ENCODE measurements at regions not wholly inside any gene's neighbourhood (a gene's known extent, or its start where the extent isn't known, plus 50 kb on each side); places are given as distances from the start of the nearest gene placed in this dataset.

DNA sequence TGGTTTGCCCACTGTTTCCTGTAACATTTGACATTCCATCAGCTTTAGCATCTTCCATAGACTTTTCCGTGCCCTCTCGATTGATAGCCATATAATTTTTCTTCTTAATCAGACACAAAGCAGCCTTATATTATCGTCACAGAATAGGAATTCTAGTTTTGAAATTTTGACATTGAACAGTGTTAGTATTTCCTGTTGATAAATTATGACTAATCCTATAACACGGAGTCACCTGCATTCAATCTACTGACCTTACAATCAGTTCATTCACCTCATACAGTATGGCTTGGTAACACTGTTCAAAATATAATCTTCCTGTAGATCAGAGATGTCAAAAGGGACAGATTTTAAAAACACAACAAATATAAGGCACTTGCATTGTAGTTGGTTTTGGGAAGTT is 423.7 kb downstream of the C3orf38 start:
- DNase-seq (ENCODE audit: low spot score): no peak

DNA sequence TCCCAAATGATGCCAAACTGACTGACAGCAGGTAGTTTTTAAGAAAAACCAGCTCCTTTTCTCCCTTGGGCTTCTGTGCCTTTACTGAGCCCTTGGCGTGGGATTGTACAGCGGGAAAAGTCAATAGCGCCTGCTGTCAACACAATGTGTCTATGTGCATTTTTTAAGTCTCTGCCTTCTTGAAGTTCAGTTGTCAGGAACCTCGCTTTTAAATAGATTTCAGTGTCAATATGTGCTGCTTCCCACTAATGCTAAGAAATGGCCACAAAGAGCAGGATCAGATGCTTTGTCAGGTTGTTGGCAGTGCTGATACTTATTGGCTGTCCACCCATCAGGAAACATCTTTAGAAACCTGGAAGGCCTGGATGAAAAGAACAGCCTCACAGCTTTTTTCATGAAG is 424.4 kb downstream of the C3orf38 start:
- DNase-seq (ENCODE audit: low spot score): no peak

DNA sequence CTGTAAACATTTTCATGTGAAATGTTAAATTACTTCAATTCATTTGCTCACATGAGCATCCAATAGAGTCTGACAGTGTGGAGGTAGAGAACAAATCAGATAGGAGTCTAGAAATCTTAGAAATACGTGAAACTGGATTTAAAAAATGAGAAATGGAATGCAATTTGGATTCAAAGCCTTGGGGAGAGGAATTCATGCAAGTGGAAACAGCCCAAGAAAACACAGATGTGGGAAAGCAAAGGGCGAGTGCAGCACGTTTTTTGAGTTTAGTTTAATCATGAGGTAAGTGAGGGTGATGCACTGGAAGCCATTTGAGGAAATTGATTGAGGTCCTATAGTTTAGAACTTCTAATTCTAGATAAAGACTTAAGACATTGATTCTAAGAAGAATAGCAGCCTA is 434.7 kb downstream of the C3orf38 start:
- no peak for DNase-seq (ENCODE audit: low spot score)

DNA sequence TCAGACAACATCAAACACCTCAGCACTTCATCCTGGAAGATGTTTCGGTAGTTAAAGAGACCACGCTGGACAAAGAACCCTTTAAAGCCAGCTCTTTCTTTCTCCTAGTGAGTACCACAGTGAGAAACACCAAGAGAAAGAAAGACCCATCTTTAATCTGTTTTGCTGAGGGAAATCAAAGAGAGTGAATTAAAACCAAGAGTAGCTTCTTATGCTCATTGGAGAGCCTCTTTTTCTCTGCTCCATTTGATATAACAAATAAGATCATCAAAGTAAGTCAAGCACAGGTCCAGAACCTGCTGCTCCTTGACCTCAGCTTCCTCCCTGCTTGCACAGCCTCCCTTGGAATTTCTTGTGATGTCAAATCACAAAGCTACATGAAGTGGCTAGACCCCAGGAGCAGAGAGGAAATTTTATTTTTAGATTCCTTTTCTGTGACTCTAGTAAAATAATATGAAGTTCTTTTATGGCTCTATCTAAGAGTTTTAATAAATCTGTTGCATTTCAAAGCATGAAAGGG is 436.4 kb downstream of the C3orf38 start:
- DNase-seq (ENCODE audit: low spot score): no peak

DNA sequence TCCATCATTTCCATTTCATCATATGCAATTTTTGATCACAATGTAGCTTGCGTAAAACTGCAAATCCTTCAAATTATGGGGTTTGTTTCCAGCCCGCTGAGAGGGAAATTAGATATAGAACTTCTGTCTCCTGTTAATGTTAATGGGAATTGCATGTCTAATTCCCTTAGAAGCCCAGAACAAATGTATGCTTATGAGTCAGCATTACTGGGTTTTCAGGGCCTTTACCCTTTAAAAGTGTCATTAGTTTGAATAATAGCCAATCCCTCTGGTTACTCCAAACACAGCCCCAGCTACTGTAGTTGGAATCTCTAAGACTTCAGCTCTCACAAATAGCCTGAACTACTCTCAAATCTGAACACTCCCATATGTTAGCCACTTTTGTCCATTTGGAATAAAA is 439.4 kb downstream of the C3orf38 start:
- no peak for DNase-seq (ENCODE audit: low spot score)

DNA sequence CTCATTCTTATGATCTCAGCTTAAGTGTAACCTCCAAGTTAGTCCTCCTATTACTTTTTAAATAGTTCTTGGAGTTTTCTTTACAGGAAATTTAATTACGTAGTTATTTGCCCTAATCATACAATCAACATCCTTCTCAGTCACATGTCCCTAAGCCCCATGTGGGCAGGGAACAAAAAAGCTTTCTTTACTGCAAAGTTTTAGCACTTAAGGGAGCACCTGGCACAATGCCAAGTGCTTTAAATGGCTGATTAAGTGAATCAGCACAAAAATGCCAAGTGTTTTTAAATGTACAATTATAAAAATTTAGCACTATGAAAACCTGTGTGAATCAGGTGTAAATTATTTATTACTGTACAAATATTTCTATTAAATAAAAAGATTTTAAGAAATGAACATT is 445.3 kb downstream of the C3orf38 start:
- DNase-seq (ENCODE audit: low spot score): no peak

DNA sequence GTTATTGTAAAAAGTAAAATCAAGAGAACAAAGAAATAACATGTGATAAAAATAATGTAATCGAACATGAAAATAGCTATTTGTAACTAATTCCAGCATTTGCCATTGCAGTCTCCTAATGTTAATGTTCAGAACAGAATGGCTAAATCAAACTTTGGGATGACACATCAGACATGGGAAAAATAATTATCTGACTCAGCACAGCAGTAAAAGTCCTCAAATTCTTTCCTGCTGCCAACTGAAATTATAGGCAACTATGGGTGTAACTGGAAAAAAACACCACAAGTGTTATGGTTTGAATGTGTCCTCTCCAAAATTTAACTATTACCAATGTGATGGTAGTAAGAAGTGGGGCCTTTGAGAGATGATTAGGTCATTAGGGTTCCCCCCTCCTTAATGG is 446.7 kb downstream of the C3orf38 start:
- DNase-seq (ENCODE audit: low spot score): no peak

DNA sequence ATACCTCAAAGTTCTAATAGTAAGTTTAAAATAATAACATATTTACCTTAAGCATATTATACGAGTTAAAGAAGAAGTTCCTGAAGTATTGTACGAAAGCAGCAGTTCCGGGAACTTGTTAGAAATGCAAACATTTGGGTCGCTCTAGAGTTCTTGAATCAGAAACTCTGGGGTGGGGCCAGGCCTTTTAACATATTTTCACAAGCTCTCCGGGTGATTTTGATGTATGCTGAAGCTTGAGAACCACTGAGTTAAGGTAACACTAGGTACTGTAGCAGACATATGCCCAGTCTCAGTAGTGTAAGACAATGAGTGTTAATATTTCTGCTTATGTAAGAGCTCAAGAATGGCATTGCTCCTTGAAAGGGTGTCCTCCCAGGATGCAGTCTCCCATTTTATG is 461.1 kb downstream of the C3orf38 start:
- DNase-seq (ENCODE audit: low spot score): no peak

DNA sequence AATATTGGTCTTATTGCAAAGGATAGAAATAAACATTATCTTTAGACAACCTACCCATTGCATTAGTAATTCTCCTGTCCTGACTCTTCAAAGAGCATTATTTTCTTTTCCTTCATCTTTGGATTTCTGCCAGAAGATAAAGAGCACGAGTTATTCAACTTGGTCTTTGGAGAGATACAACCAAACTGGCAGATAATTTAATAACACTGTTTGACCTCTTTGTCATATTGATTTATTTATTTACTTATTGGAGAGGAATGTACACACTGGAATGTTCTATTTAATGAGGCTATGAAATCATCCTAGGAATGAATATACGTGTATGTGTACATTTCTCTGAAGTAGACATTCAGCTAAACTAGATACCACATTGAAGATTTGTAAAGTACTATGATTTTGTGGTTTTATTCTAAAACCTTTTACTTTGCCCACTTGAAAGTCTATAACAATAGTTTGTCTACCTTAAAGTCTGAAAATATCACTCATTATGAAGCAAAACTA is 462.1 kb downstream of the C3orf38 start:
- DNase-seq (ENCODE audit: low spot score): no peak

DNA sequence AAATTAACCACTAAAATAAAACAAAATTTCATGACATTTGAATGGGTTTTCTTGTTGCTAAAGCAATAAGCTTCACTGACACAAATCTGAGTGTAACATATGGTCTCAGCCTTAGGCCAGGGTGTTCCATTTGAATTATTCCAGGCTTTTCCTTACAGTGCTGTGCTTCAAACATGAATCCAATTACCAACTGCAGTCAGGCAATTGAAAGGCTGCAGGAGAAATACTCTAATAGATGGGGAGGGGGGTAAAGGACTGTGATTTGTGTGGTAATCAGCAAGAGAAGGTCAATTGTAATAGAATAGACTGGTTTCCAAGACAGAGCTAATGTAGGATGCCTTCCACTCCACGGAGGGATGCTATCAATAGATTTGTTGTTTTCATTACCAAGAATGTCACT is 466.7 kb downstream of the C3orf38 start:
- DNase-seq (ENCODE audit: low spot score): no peak

DNA sequence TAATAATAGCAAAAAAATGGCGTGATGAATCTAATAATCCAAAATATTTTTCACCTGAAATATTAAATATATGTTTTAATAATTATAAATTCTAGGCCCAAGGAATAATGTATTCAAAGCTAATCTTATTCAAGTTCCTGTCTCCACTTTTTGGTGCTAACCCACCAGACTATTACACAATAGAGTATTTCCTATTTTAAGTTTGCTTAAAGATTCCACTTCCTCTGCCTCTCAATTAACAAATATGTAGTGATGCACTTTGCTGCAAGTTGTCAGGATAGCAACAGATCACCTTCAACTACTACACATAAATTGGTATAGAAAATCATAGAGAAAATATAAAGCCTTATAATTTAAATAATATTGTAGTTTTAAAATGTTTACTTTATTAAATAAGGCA is 467.5 kb downstream of the C3orf38 start:
- no peak for DNase-seq (ENCODE audit: low spot score)

DNA sequence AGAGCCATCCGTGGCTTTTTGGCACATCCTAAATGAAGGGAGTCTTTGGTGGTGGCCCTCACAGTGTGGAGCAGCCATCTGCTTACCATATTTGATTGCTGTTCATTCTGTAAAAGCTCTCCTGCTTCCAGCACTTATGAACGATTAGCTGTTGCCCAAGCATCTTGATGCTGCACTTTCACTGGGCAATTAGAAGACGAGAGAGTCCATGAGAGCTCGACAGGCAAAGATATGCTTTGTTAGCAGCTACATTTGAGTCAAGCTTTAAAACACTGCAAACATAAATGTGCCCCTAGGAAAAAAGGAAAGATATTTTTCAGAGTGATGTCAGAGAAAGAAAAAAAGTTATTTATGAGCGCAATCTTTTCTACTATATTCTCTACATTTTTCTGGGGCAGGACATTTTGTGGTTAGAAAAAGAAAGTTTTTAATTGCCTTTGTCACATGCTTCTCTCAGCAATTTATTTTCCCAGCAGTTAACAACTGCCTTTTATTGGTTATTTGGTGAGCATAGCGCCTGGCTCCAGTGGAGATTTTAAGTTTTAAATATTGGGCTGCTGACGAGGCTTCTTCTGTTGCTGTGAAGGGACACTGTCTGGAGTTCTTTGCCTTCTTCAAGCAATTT is 468.4 kb downstream of the C3orf38 start:
- no peak for DNase-seq (ENCODE audit: low spot score)

DNA sequence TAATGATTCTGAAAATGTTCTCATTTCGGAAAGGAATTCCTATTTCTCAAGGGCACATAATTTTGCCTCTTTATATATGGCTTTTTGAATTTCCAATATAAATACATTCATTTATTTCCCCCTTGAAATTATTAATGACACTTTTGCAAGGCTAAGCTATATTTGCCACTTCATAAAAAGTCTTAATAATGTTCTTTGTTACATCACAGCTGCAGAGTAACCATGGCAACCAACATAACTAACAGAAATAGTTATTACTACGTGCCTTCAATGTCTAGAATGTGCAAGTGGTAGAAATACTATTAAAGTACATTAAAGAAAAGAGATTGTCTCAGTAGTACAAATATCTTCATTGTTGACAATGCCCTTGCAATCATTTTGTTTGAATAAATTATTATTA is 471.8 kb downstream of the C3orf38 start:
- DNase-seq (ENCODE audit: low spot score): no peak

DNA sequence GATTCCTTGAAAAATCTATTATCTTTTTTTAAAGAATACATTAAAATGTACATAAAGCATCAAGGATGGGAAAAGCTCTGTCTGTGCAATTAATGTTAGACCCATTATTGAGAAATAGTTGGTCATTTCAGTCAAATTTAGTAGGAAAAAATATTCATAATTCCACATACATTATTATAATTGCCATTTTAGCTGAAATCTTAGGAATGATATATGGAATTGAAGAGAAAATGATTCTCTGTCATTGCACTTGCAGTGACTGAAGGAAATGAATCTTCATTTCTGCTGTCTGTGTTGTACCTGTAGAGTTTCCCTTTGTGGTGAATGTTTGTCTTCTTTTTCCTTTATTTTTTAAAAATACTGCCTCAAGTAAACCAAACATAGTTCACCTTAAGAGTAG is 473.9 kb downstream of the C3orf38 start:
- DNase-seq (ENCODE audit: low spot score): no peak

DNA sequence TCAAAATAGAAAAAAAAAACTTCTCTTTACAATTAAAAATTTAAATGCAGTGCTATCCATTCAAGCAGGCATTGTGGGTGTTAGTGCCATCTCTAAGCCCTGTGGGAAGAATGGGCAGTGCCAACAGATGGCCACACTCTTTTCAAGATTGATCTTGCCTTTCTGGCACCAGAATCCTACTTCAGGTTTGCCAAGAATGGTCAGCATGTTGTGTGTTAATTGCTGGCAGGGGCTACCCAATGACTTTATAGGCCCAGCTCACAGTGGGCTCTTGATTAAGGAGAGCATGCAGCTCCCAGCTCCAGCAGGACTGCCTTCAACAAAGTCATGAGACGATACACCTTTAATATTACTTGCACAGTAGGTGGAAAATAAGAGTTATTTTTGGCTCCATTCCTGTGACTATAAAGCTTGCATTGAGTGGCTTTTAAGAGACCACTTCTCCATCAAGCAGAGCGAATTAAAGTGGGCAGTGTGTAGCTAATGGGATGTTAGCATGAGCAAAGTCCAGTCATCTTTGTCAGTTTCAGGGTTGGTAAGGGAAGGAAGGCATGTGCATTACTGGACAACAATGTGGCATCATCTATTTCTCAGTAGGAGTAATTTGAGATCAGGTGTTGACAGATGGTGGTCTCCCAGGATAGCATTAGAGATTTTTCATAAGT is 476.8 kb downstream of the C3orf38 start:
- no peak for DNase-seq (ENCODE audit: low spot score)

DNA sequence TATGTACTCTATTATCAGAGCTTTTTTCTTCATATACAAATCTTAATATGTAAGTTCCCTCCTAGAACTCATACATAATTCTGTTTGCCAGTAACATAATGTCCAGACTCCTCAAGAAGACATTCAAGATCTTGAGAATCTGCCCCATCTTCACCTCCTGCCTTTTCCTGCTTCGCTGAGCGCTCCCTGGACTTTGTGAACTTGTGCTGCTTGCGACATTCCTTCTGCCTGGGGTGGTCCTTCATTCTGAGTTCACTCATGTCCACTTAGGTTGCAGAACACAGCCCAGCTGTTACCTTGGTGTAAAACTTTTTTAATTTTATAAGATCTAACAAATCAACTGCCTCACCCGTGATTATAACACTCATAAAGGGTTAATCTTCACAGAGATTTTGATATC is 478.5 kb upstream of the EPHA3 start:
- no peak for DNase-seq (ENCODE audit: low spot score)

DNA sequence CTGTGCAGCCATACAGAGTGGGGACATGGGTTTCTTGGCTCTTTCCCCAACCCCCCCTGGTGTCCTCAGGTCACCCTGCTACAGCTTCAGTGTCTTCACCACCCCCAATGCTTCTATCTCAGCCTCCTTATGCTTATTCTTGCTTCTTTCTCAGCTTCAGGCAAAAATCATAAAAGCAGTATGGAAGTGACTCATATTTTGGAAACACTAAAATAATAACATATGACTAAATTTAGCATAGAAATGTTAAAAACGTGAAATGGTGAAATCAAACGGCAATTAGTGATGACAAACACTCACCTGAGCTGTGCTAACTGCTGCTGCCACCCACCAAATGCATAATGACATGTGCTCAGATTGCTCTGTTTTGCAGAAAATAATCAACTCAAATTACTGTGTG is 475.2 kb upstream of the EPHA3 start:
- no peak for DNase-seq (ENCODE audit: low spot score)

DNA sequence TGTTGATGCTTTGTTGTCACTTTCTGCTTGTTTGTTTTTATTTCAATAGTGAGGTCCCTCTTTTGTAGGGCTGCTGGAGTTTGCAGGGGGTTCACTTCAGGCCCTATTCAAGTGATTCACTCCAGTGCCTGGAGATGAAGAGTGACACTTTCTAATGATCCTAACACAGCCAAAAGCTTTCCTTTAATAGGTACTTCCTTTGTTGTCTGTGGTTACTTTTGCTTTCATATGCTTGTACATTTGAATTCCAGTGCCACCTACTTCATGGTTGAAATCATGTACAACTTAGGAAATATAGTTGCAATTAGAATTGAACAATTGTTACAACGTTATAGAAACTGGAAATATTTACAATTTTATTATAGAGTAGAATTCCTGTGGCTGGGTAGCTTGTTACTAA is 466.8 kb upstream of the EPHA3 start:
- DNase-seq (ENCODE audit: low spot score): no peak

DNA sequence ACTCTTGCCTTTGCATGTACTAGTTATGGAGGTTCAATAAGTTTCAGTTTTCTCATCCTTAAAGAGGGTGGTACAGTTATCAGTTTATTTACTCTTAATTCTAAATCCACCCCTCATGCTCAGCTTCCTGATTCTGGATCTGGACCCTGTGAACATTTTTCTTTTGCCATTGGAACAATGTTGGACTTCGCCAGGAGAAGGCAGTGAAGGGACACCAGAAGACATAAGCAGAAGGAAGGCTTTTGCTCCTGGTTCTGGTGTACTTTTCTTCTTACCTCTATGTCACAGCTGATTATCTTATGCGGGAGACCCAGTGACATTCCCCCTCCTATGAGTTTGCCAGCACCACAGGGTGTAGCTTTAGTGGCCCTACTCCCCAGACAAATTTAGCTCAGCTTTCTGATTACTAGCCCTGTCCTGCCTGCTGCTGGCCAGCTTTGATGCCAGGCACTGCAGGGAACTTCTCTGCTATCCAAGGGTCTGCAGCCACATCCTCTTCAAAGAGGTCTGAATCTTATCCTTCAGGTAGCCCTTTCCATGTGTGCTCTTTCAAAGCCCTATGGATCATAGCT is 466.3 kb upstream of the EPHA3 start:
- DNase-seq (ENCODE audit: low spot score): no peak

DNA sequence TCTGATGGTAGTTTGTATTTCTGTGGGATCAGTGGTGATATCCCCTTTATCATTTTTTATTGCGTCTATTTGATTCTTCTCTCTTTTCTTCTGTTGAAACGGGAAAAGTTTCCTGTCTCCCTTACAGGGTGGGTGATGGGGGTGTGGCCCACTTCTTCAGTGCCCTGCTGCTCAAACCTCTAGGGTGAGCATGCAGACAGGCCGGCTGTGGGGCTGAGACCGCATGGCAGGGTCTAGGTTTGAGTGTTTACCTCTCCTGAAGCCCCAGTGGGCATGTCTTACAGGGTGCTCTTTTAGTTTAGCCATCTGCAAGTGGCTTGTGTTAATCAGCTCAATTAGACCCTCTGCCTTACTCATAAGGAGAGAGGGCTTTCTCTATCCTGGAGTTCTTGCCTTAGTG is 450.0 kb upstream of the EPHA3 start:
- no peak for DNase-seq (ENCODE audit: low spot score)

DNA sequence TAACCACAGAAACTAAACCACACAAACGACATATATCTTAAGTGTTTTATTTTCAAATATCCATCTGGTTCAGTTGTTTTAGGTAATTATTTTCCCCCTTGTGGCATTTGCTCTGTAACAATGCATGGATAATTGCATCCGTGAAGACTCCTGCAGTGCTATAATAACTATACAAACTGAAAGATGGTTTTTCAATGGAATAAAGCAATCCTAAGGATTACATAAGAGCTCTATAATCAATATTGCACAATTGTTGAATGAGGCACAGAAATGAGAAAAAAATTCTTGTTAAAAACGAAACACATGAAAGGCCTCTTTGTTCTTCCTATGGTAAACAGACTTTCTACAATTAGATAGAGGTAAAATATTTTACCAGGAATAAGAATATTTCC is 446.0 kb upstream of the EPHA3 start:
- no peak for DNase-seq (ENCODE audit: low spot score)

DNA sequence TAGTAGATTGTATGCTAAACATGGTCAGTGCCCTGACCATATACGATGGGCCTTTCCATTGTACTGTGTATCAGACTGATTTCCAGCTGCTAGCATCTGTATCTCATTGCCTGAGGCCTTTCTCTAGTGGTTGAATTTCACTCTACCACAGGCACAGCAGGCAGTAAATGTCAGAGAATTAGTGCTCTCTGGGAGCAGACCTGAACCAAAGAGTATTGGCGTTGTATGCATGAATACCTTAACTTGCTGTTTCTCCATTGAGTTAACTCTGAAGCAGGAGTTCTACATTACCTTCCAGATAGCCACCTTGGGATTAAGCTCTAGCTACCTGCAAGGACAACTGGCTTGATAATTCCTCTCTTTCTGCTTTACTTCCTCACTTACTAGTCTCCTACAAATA is 439.2 kb upstream of the EPHA3 start:
- DNase-seq (ENCODE audit: low spot score): no peak

DNA sequence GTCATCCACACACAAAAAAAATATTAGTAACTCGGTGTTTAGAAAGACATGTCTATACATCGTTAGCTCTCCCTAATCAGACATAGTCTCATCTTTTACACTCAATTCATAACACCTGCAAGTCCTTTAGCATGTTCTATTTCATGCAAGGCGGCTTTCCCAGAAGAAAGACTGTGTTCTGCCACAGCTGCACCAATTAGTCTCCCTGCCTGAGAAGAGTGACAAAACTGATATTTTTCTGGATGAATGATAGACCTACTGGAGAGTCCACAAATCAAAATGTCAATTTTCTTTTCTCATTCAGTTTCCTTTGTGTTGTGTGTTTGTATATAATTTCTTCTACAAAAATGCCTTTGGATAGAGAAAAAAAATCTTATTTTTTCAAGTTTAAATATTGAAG is 435.8 kb upstream of the EPHA3 start:
- DNase-seq (ENCODE audit: low spot score): no peak

DNA sequence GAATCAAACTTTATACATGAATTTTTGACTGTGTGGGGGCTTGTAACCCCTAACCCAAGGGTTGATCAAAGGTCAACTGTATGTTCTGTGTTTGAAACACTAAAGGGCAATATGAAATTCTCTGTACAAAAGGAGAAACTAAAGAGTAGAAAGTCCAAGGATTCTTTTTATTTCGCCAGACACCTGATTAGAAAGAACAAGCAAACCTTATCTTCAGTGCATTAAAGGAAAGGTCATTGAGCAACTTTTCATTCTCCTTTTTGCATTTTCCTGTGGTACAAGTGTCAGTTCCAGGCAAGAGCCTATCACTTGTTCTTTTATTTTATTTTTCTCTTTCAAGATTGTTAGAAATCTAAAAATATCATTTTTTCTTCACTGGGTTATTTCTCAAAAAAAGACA is 430.1 kb upstream of the EPHA3 start:
- no peak for DNase-seq (ENCODE audit: low spot score)

Measured in CD4-positive, alpha-beta T cell treated with Interleukin-6 at 100 ng/mL for 8 hours (primary cell).